ENCODE measurements at regions not wholly inside any gene's neighbourhood (a gene's known extent, or its start where the extent isn't known, plus 50 kb on each side); places are given as distances from the start of the nearest gene placed in this dataset.

DNA sequence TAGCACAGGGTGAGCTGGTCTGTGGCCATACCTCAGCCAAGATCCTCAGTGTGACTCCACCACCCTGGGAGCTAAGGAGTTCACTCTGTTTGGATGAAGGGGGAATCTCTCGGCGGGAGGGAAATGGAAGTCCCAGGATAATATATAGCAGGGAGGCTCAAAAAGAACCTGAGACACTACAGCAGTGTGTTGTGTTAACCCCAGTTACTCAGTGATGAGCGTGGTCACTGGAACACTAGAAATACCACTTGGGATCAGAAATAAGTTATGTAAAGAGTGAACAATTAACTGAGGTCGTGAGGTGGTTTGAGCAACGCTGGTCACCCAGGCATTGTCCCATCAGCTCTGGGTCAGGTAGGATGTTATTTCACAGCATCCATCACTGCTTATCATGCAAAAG, 59.3 kb upstream of the ADAMTS16 start:
- intact Hi-C loops (cut with micrococcal nuclease; ENCODE audit: unreplicated experiment) = no loop called here
- no peak for TF ChIP-seq EZH2phosphoT487 (IDR thresholded peaks at IDR 0.05; ENCODE audit: borderline replicate concordance, low read depth, low read length)
- TF ChIP-seq, protein P1, sequence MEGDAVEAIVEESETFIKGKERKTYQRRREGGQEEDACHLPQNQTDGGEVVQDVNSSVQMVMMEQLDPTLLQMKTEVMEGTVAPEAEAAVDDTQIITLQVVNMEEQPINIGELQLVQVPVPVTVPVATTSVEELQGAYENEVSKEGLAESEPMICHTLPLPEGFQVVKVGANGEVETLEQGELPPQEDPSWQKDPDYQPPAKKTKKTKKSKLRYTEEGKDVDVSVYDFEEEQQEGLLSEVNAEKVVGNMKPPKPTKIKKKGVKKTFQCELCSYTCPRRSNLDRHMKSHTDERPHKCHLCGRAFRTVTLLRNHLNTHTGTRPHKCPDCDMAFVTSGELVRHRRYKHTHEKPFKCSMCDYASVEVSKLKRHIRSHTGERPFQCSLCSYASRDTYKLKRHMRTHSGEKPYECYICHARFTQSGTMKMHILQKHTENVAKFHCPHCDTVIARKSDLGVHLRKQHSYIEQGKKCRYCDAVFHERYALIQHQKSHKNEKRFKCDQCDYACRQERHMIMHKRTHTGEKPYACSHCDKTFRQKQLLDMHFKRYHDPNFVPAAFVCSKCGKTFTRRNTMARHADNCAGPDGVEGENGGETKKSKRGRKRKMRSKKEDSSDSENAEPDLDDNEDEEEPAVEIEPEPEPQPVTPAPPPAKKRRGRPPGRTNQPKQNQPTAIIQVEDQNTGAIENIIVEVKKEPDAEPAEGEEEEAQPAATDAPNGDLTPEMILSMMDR (conservative IDR thresholded peaks at IDR 0.05; ENCODE audit: low read length) = no peak
- ChIA-PET CTCF (ENCODE audit: unreplicated experiment) (no interaction called here), POLR2A (no interaction called here)
- Histone ChIP-seq H3K9me2 (ENCODE audit: insufficient read depth, low read length) (no peaks in the 10 kb centered on the region), H3K9me3 (ENCODE audit: low read length) (no peaks in the 10 kb centered on the region), H3K27ac (ENCODE audit: low read depth, low read length, poor library complexity, severe bottlenecking) (no peak overlapping the region), H3K4me3 (ENCODE audit: low read depth, low read length, poor library complexity, severe bottlenecking) (no peak overlapping the region), H3K36me3 (ENCODE audit: insufficient read depth, low read length) (no peaks in the 10 kb centered on the region), H3K4me2 (ENCODE audit: low read length) (no peak overlapping the region), H3K79me2 (ENCODE audit: insufficient read depth, low read depth, low read length) (no peaks in the 10 kb centered on the region), H3K4me1 (ENCODE audit: insufficient read depth, low read length, poor library complexity, severe bottlenecking) (no peaks in the 10 kb centered on the region), H2AFZ (ENCODE audit: low read length) (no peak overlapping the region), H4K20me1 (ENCODE audit: insufficient read depth, low read length) (no peaks in the 10 kb centered on the region)
- no TSS peak for BruUV-seq (replicated peaks)
- DNase-seq (ENCODE audit: low spot score) = no peak

DNA sequence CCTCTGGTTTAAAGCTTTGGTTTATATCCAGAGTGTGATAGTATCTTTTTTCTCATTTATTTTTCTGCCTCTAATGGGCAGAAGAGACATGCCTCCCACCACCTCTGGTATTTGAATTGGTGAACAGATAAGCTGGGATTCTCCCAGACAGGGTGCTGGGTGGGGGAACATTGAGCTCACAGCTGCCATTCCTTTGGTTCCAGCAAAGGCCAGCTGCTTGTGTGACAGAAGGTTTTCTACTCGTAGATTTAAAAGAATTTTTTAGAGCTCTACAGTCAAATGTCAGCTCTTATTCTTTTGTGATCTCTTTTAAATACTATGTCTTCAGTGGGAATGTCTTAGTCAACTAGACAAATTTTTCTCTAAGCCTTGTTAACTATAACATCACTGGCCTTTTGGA, 54.7 kb upstream of the ADAMTS16 start:
- no peaks in the 10 kb centered on the region for H3K9me2 ChIP-seq (ENCODE audit: insufficient read depth, low read length)
- no peak for DNase-seq (ENCODE audit: low spot score)
- H3K36me3 ChIP-seq (ENCODE audit: insufficient read depth, low read length) = no peaks in the 10 kb centered on the region
- BruUV-seq (replicated peaks) = no TSS peak
- no peaks in the 10 kb centered on the region for H3K4me1 ChIP-seq (ENCODE audit: insufficient read depth, low read length, poor library complexity, severe bottlenecking)
- H3K9me3 ChIP-seq (ENCODE audit: low read length) = no peaks in the 10 kb centered on the region
- no peak overlapping the region for H3K4me2 ChIP-seq (ENCODE audit: low read length)
- no peak overlapping the region for H3K4me3 ChIP-seq (ENCODE audit: low read depth, low read length, poor library complexity, severe bottlenecking)
- no peak overlapping the region for H2AFZ ChIP-seq (ENCODE audit: low read length)
- no peak overlapping the region for H3K27ac ChIP-seq (ENCODE audit: low read depth, low read length, poor library complexity, severe bottlenecking)
- ChIA-PET CTCF (ENCODE audit: unreplicated experiment) (no interaction called here), POLR2A (no interaction called here)
- no peaks in the 10 kb centered on the region for H4K20me1 ChIP-seq (ENCODE audit: insufficient read depth, low read length)
- intact Hi-C loops (cut with micrococcal nuclease; ENCODE audit: unreplicated experiment) = no loop called here
- no peaks in the 10 kb centered on the region for H3K79me2 ChIP-seq (ENCODE audit: insufficient read depth, low read depth, low read length)
- TF ChIP-seq, protein P1 (conservative IDR thresholded peaks at IDR 0.05; ENCODE audit: low read length) = no peak
- TF ChIP-seq EZH2phosphoT487 (IDR thresholded peaks at IDR 0.05; ENCODE audit: borderline replicate concordance, low read depth, low read length) = no peak

DNA sequence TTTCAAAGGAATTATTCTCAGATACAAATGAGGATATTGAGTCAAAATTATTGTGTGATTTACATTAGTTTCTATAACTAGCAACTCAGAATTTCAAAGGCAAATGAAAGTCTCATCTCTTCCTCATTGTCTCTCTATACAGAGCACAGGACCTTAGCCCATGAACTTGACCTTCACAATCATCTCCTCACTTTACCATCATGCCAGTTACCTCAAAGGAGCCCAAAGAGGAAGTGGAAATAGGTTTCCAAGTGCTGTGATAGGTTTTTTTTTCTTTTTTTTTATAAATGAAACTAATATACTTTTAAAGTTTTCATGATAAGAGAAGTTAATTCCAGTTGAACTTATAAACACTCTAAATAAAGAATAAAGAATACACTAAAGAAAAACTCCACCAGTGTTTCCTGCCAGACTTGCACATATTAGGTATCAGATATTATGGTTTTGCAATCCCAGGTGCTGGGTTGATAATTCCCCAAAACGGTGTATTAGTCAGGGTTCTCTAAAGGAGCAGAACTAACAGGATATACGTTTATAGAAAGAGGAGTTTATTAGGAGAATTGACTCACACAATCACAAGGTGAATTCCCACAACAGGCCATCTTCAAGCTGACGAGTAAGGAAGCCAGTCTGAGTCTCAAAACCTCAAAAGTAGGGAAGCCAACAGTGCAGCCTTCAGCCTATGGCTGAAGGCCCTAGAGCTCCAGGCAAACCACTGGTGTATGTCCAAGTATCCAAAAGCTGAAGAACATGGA, 50.1 kb upstream of the ADAMTS16 start:
- Histone ChIP-seq H2AFZ (ENCODE audit: low read length) (no peak overlapping the region), H3K36me3 (ENCODE audit: insufficient read depth, low read length) (no peaks in the 10 kb centered on the region), H3K4me3 (ENCODE audit: low read depth, low read length, poor library complexity, severe bottlenecking) (no peak overlapping the region), H3K4me1 (ENCODE audit: insufficient read depth, low read length, poor library complexity, severe bottlenecking) (no peaks in the 10 kb centered on the region), H3K9me2 (ENCODE audit: insufficient read depth, low read length) (no peaks in the 10 kb centered on the region), H4K20me1 (ENCODE audit: insufficient read depth, low read length) (no peaks in the 10 kb centered on the region), H3K9me3 (ENCODE audit: low read length) (no peaks in the 10 kb centered on the region), H3K79me2 (ENCODE audit: insufficient read depth, low read depth, low read length) (no peaks in the 10 kb centered on the region), H3K4me2 (ENCODE audit: low read length) (no peak overlapping the region), H3K27ac (ENCODE audit: low read depth, low read length, poor library complexity, severe bottlenecking) (no peak overlapping the region)
- TF ChIP-seq, protein P1 (conservative IDR thresholded peaks at IDR 0.05; ENCODE audit: low read length) = no peak
- no peak for TF ChIP-seq EZH2phosphoT487 (IDR thresholded peaks at IDR 0.05; ENCODE audit: borderline replicate concordance, low read depth, low read length)
- no peak for DNase-seq (ENCODE audit: low spot score)
- ChIA-PET POLR2A (interaction anchor here (0.8 kb wide), 1 partner anchor 1330 kb away, joined by 4 read pairs; no protein-coding TSS in a partner anchor), CTCF (ENCODE audit: unreplicated experiment) (no interaction called here)
- BruUV-seq (replicated peaks) = no TSS peak
- intact Hi-C loops (cut with micrococcal nuclease; ENCODE audit: unreplicated experiment) = no loop called here

All from OCI-LY7 (cell line).